Activated CD8-positive, alpha-beta memory T cell treated with anti-CD3 and anti-CD28 coated beads for 1 hour (primary cell): ENCODE measurements at regions not wholly inside any gene's neighbourhood (a gene's known extent, or its start where the extent isn't known, plus 50 kb on each side); places are given as distances from the start of the nearest gene placed in this dataset.

Source experiments
- DNase-seq, 2 donors: peaks; one replicate each; pipeline ENCODE4 v3.0.0-alpha.2; 2020; ENCODE audit warnings: low read depth in 1 of 2; ENCODE audit errors: extremely low read depth in 1 of 2

- DNase-seq: no peak
These were observed 1666.0 kb downstream of the EFNB2 start for GRCh38 chr13:104869501-104869900.

DNA sequence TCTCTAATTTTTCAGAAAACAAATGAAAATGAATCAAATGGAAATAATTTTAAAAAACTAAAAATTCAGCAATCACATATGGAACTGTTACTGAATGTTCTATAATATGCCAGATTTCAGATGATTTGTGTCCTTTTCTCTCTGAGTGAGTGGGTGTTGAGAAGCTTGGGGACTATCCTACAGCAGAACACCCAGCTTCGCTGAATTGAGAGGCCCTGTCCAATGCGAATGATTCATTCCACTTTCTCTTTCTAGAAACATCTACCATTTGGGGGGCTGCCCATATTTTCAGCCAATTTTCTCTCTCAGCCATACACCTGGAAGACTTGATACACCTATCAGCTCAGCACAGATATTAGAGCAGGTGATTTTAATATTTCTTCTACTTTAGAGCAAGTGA lies 1666.7 kb downstream of the EFNB2 start:
- DNase-seq: no peak

DNA sequence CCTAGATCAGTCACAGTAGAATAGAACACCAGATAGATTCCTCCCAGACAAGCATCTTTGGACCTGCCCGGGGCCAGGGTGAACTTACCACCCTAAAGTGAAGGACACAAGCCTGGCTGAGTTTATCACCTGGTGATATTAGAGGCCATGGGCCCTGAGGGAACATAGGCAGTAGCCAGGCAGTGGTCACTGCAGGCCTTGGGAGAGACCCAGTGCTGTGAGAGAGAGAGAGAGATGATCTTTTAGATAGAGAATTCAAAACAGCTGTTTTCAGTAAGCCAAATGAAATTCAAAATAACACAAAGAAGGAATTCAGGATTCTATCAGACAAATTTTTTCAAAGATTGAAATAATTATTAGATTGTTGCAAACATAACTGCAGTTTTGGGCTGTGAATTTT lies 1679.9 kb downstream of the EFNB2 start:
- no peak for DNase-seq

GRCh38 chr13:104854698-104855097 lies 1680.8 kb downstream of the EFNB2 start:
- no peak for DNase-seq

DNA sequence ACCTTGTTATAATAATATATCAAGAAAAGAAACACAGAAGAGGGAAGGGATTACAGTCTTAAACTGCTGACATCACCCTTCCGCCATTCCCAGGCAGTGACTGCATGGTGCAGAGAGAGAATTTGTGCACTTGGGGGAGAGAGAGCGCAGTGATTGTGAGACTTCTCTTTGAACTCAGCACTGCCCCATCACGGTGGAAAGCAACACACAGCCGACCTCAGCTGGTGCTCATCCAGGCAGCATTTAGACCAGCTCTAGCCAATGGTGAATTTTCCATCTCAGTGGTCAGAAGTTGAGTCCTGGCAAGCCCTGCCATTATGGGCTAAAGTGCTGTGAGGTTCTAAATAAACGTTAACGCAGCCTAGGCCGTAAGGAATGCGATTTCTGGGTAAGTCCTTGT lies 1681.5 kb downstream of the EFNB2 start:
- no peak for DNase-seq

DNA sequence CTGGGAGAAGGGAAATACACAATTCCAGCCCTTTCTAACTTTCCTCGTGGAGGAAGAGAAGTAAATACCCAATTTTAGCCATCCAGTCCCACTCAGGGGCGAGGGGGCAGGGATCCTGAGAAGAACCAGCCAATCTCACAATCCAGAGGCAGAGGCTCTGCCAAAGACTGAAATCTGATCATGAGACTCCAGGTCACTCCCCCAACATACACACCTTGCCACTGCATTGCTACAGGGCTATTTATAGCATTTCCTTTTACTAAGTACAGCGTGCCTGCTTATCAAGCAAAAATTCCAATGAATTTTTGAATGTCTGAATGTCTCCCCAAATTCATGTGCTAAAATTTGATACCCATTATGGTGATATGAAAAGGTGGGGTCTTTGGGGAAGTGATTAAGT lies 1687.5 kb downstream of the EFNB2 start:
- no peak for DNase-seq

GRCh38 chr13:104843401-104843800 lies 1692.1 kb downstream of the EFNB2 start:
- DNase-seq: no peak

GRCh38 chr13:104841110-104841509 lies 1694.4 kb downstream of the EFNB2 start:
- no peak for DNase-seq

DNA sequence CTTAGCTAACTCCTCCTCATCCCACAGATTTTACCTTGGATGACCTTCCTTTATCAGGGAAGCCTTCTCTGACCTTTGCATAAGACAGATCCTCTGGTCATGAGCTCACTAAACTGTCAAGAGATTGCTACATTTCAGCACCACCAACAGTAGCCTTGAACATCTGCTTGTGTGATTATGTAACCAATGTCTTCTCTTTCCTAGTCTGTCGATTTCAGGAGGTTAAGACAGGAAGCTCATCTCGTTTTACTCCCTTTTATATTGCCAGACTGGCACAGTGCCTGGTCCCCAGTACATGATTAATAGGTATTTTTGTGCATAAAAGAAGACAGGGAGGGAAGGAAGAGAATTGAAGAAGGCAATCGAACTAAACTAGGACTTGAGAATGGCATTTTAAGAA lies 1697.7 kb downstream of the EFNB2 start:
- no peak for DNase-seq

GRCh38 chr13:104833221-104833620 lies 1702.2 kb downstream of the EFNB2 start:
- DNase-seq: no peak

DNA sequence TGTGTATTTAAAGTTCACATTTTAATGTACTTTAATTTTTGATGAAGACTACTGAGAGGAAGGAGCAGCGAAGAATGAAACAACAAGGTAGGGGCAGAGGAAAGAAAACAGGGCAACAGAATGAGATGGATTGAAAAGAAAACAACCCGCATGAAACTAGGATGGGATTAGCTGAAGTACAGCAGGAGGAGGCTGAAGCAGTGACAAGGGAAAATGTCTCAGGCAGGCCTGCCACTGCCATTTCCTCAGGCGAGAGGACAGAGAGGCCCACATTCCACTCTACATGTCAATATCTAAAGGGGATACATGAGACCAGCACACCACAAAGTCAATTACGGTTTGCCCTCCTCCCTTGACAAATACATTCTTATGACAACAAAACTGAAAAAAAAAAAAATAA lies 1703.2 kb downstream of the EFNB2 start:
- no peak for DNase-seq

GRCh38 chr13:104831831-104832230 lies 1703.6 kb downstream of the EFNB2 start:
- no peak for DNase-seq

DNA sequence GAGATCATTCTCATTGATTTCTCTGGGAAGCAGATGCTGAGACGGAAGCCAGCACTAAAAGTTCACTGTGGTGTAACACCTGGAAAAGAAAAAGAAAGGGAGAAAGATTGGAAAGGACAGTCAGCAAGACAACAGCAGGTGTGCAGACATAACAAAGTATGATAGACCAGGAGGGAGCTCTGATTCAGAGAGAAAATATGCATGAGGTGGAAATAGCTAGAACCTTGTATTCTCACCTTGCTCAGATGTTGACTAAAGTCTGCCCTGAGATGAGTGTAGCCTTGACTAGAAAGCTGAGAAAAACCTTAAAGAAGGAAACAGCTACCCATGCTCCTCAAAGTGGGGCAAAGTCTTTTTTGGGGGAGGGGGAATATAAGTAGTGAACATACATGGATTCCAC lies 1711.8 kb downstream of the EFNB2 start:
- DNase-seq: no peak

- DNase-seq: no peak
These were observed 1712.4 kb downstream of the EFNB2 start for GRCh38 chr13:104823071-104823470.

DNA sequence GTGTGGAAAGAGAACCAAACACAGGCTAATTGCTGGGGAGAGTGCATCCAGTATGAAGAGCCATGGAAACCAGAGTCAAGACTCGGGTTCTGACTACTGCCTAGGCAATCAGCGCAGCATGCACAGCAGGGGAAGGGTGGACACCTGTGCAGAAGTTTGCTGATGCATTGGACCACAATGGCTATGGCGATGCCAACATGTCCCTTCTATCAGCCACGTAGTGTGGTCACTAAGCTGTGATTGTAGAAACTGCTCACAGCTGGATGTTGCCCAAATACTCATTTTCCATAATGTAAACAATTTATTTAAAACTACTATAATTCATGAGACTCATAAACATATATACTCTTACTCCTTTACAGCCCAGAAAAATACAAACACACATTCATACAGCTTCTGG lies 1718.2 kb downstream of the EFNB2 start:
- no peak for DNase-seq

DNA sequence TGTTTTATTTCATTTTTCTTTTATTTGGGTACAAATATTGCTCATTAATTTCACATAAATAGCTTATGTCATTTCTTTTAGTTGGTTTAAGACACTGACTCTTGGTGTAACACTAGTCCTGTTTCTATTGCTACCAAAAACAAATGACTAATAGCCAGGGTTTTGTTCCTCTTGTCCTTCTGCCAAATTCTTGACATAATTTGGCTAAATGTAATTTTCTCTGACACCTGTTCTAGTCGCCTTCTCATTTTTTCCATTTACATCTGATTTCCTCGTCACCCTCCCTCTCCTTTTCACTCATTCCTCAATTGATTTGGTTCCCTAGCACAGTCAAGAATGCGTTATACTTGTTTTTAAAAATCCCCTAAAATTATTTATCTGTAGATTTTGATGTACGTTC lies 1718.7 kb downstream of the EFNB2 start:
- DNase-seq: no peak

DNA sequence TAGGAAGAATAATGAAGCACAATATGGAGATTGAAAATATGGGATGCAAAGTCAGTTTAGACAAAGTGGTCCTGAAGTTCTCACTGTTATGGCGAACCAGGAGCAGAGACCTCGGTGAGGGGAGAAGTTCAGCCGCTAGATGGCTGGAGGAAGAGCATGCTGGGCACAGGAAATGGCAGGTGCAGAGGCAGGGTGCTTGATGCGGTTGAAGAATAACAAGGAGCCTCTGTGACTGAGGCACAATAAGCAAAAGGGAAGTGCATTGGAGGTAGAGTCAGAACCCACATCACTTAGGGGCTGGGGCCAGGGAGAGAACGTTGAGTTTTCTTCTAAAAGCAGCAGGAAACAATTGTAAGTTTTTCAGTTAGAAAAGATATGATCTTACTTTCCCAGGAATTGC lies 1725.2 kb downstream of the EFNB2 start:
- no peak for DNase-seq

GRCh38 chr13:104809483-104809882 lies 1726.0 kb downstream of the EFNB2 start:
- no peak for DNase-seq

- no peak for DNase-seq
These were observed 1730.1 kb downstream of the EFNB2 start for GRCh38 chr13:104805346-104805745.

- no peak for DNase-seq
These were observed 1732.9 kb upstream of the SLC10A2 start for GRCh38 chr13:104799152-104799551.

DNA sequence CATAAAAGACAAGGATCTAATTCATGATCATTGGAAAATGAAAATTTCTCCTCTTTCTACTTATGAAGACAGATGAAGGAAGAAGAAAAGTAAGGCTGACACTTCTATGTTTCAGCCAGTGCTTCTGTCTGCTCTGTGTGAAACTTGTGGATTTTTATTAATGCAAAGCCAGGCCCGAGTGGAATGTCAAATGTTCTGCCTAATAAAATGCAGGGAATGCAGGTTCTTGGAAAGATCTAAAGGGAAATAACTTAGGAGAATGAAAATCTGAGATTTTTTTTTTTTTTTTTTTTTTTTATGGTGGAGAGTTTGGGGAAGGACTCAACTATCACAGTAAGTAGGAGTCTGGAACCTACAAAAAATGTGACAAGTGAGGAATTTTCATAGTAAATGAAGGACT lies 1732.3 kb upstream of the SLC10A2 start:
- no peak for DNase-seq

DNA sequence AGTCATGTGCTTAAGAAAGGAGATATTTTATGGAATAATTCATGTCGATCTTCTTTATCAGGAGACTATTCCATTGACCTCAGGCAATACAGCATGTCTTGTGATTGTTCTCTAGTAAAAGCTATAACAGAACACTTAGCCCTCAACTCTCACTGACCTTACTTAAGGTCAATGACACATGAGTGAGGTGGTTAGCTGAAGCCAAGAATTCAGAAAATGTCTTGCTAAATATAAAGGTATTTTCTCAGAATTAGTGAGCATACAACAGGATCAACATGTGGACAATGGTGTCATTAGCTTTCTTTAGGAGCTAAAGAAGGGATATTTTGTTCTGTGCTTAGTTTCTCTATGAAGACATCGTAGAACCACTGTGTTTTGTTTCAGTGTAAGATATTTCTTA lies 1730.4 kb upstream of the SLC10A2 start:
- no peak for DNase-seq

DNA sequence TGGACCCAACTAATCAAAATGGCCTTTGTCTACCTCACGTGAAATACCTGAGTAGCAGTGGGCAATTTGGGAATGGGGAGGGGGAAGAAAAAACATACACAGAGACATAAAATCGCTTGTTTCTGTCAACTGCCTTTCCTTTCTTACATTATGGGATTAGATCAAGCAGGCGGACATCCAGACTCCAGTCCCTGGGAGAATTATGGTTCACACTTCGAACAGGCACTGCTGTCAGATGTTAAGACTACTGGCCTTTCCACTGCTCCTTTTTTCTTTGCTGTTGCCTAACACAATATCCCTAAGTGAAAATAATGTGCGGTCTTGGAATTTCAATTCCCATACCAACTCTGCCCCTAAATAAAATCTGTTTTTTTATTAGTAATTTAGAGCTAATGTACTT lies 1719.7 kb upstream of the SLC10A2 start:
- no peak for DNase-seq

- DNase-seq: no peak
These were observed 1718.7 kb upstream of the SLC10A2 start for GRCh38 chr13:104784891-104785290.
